ENCODE measurements at regions not wholly inside any gene's neighbourhood (a gene's known extent, or its start where the extent isn't known, plus 50 kb on each side); places are given as distances from the start of the nearest gene placed in this dataset.

DNA sequence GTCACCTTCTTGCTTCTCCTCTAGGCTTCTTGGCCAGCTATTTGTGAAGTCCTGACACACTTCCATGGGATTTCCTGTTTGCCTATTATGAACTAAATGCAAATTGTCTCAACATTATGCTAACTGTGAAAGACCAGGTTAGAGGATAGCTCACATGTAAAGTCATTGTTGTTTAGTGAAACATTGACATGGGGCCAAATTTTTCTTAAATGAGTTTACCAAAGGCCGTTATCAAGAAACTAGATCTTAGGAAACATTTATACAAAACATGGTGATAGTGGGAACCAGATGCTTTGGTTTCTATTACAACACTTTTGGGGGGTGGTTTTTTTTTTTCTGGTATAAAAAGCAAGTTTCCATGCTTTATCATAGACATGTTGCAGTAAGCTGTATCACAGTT is 466.8 kb upstream of the FAM241A start:
- H3K9me3 ChIP-seq (replicated peaks) = no peaks in the 10 kb centered on the region
- H3K27me3 ChIP-seq = no peaks in the 10 kb centered on the region
- no peak overlapping the region for H3K4me3 ChIP-seq
- H3K36me3 ChIP-seq = no peaks in the 10 kb centered on the region
- no peak overlapping the region for H3K27ac ChIP-seq
- DNase-seq = no peak
- H3K4me1 ChIP-seq = no peaks in the 10 kb centered on the region

DNA sequence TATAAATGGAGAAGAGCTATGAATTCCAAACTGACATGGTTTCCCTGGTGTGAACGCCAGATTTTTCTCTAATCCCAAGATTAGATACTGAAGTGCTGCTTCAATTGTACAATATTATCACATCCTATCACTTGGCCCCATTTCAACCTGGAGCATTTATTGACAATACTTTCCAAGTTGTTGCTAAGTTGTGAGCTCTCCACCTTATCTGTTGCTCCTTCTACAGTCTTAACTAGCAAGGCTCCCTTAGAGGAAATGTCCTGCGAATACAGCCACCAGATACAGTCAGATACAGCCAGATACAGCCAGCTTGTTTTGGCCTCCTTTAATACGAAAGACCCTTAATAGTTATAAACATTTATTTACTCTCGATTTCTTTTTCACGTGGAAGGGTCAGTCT is 466.3 kb upstream of the FAM241A start:
- H3K4me3 ChIP-seq = no peak overlapping the region
- no peaks in the 10 kb centered on the region for H3K36me3 ChIP-seq
- no peaks in the 10 kb centered on the region for H3K9me3 ChIP-seq (replicated peaks)
- no peaks in the 10 kb centered on the region for H3K27me3 ChIP-seq
- no peak for DNase-seq
- no peak overlapping the region for H3K27ac ChIP-seq
- H3K4me1 ChIP-seq = no peaks in the 10 kb centered on the region

DNA sequence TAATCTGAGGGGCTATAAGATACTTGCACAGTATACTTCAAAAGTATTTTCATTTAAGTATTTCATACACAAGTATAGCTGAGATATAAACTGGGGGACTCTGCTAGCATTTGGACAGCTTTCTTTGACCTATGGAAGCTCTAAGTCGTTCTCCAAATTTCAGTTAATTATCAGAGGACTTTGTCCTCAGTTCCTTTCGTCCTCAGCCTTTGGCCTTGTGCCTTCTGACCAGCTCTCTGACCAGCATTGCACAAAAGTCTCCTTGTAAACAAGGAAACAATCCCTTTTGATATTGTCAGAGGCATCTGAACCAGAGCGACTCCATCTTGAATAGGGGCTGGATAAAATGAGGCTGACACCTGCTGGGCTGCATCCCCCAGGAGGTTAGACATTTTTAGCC is 464.0 kb upstream of the FAM241A start:
- Histone ChIP-seq H3K9me3 (replicated peaks) (no peaks in the 10 kb centered on the region), H3K27ac (no peak overlapping the region), H3K36me3 (no peaks in the 10 kb centered on the region), H3K4me1 (no peaks in the 10 kb centered on the region), H3K27me3 (no peaks in the 10 kb centered on the region), H3K4me3 (no peak overlapping the region)
- no peak for DNase-seq

DNA sequence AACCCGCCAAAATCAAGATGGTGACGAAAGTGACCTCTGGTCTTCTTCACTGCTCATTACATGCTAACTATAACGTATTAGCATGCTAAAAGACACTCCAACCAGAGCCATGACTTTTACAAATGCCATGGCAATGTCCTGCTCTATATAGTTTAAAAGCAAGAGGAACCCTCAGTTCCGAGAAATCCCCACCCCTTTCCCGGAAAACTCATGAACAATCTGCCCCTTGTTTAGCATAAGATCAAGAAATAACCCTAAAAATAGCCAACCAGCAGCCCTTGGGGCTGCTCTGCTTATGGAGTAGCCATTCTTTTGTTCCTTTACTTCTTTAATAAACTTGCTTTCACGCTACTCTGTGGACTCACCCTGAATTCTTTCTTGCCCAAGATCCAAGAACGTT is 463.5 kb upstream of the FAM241A start:
- H3K9me3 ChIP-seq (replicated peaks) = no peaks in the 10 kb centered on the region
- H3K27ac ChIP-seq = no peak overlapping the region
- no peaks in the 10 kb centered on the region for H3K4me1 ChIP-seq
- H3K27me3 ChIP-seq = no peaks in the 10 kb centered on the region
- no peaks in the 10 kb centered on the region for H3K36me3 ChIP-seq
- no peak for DNase-seq
- no peak overlapping the region for H3K4me3 ChIP-seq

DNA sequence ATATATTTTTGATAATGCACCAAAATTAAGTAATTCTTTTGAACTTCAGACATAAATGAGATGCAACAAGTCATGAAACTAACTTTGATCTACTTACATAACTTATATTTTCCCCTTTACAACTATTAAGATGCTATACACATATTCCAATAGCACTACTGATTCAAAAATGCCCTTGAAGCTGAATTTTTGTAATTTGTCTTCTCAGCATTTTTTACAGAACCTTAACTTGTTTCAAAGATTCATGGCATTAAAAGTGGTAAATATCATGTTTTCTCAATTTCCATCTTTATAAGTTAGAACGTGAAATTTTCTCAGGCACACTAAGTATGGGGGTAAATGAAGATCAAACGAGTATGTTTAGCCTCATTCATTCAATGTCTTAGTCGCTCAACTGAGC is 460.0 kb upstream of the FAM241A start:
- Histone ChIP-seq H3K27ac (no peak overlapping the region), H3K4me3 (no peak overlapping the region), H3K36me3 (no peaks in the 10 kb centered on the region), H3K9me3 (replicated peaks) (no peaks in the 10 kb centered on the region), H3K27me3 (no peaks in the 10 kb centered on the region), H3K4me1 (no peaks in the 10 kb centered on the region)
- no peak for DNase-seq

DNA sequence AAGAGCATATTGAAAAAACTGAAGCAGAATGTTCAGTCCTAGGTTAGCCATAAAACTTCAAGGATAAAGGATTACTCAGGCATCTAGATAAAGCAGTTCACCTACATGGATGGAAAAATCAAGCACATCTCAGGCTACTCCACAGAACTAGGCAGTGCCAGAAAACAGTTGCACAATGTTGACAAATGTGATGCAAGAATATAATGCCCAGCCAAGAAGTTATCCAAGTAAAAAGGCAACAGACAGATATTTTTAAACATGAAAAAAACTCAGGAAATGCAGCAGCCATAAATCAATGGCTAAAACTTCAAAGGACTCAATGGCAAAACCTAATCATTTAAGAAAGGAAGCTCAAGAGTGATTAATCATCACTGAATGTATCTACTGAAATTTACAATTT is 456.0 kb upstream of the FAM241A start:
- no peaks in the 10 kb centered on the region for H3K36me3 ChIP-seq
- no peaks in the 10 kb centered on the region for H3K4me1 ChIP-seq
- no peaks in the 10 kb centered on the region for H3K27me3 ChIP-seq
- H3K9me3 ChIP-seq (replicated peaks) = no peaks in the 10 kb centered on the region
- H3K4me3 ChIP-seq = no peak overlapping the region
- no peak overlapping the region for H3K27ac ChIP-seq
- no peak for DNase-seq

DNA sequence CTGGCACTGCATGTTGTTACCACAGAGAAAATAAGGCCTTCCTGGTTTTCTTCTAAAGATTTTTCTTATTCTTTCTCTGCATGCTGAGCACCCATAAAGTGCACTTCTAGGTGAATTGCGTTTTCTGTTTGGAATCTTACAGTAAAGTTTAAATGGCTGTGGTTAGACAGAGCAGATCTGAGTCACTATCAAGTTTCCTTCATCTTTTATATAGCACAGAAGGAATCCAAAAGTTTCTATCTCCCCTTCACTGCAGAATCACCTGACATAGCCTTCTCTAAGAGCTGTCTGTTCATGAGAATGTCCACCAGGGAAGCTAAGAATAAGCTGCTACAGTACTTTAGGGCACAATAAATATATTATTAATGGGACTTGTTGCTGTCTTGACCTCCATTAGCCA is 455.5 kb upstream of the FAM241A start:
- Histone ChIP-seq H3K4me3 (no peak overlapping the region), H3K27me3 (no peaks in the 10 kb centered on the region), H3K9me3 (replicated peaks) (no peaks in the 10 kb centered on the region), H3K4me1 (no peaks in the 10 kb centered on the region), H3K36me3 (no peaks in the 10 kb centered on the region), H3K27ac (no peak overlapping the region)
- no peak for DNase-seq

DNA sequence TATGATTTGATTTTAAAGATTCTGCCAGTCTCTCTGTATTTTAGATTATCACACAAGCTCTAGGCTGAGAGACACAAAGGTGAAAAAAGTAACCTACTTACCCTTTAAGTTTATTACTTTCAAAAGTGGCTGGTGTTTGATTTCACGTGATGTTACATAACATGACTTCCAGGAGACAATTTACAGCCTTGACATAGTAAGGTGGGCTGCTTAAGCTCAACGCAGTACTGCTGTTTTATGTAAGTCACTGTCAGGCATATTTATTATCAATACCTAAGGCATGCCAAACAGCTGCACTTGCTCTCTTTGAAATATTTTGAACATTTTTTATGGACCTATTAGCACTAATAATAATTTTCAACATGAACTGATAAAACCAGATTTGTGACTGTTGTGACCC is 451.5 kb upstream of the FAM241A start:
- no peaks in the 10 kb centered on the region for H3K9me3 ChIP-seq (replicated peaks)
- no peaks in the 10 kb centered on the region for H3K27me3 ChIP-seq
- no peak overlapping the region for H3K4me3 ChIP-seq
- no peaks in the 10 kb centered on the region for H3K36me3 ChIP-seq
- no peak overlapping the region for H3K27ac ChIP-seq
- H3K4me1 ChIP-seq = no peaks in the 10 kb centered on the region
- no peak for DNase-seq

DNA sequence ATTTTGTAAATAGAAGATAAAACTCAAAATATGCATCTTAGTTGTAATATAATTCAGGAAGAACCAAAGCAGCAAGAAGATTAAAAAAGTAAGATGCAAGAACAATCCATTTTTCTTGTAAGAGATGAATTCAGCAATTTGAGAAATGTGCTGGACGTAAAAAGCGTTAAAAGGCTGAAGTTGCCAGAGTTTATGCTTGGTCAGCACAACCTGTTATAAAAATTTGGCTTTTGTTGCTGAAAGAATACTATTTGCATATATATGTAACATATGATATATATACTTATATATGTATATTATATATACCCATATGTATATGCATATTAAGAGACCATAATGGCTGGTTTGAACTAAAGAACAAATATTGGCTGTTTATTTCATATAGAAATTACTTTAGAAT is 449.6 kb upstream of the FAM241A start:
- H3K27me3 ChIP-seq = no peaks in the 10 kb centered on the region

DNA sequence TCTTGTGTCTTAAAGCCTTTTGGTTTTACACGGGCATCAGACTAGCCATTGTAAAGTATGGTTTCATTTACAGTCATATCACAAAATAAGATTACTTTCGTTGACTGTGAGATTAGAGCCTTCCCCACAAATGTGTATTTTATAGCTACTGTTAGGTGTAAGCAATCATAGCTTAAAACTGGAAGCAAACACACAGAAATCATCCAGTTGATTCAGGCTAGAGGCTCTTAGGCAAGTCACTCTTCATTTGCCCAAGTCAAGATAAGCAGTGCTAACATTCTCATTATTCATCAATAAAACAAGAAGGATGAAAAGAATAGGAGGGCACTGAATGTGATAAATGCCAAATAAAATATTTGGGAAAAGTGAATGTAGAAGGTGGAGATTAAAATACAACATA is 448.7 kb upstream of the FAM241A start:
- no peak for DNase-seq

More for the DNA sequence above, 449.6 kb upstream of the FAM241A start:
- Histone ChIP-seq H3K4me3 (no peak overlapping the region), H3K9me3 (replicated peaks) (no peaks in the 10 kb centered on the region), H3K36me3 (no peaks in the 10 kb centered on the region), H3K4me1 (no peaks in the 10 kb centered on the region), H3K27ac (no peak overlapping the region)
- DNase-seq = no peak

DNA sequence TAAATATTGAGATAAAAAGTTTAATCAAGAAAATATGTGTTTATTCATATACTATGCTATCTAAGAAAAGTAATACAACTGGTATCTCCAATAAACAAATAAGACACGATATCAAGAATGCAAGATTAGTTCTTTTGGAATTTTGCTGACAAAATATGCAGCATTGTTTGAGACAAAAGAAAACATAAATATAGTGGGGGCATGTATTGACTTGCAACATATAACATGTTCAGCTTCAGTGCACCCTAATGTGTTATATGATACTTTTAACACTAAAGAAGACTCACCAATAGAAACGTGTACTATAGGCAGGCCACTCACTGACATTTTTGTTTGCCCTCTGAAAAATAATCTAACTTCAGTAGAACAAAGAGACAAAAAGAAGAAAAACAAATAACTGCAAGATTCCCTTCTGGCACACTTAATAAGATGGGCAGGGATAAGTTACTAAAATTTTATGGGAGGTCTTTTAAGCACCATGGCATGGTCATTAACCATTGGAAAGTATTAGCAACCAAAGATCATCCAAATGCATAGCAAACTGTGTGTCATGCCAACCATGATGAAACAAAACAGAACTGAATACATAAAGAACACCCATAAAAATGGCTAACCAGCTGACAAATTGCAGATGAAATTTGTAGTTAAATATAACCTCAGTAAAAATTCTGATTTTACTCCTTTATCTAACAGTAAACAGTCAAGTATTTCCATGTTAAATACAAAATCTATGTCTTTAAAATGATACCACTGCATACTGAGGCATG is 447.9 kb upstream of the FAM241A start:
- no peak overlapping the region for H3K4me3 ChIP-seq

More for the DNA sequence above, 448.7 kb upstream of the FAM241A start:
- Histone ChIP-seq H3K27me3 (no peaks in the 10 kb centered on the region), H3K36me3 (no peaks in the 10 kb centered on the region), H3K9me3 (replicated peaks) (no peaks in the 10 kb centered on the region), H3K27ac (no peak overlapping the region), H3K4me1 (no peaks in the 10 kb centered on the region), H3K4me3 (no peak overlapping the region)

DNA sequence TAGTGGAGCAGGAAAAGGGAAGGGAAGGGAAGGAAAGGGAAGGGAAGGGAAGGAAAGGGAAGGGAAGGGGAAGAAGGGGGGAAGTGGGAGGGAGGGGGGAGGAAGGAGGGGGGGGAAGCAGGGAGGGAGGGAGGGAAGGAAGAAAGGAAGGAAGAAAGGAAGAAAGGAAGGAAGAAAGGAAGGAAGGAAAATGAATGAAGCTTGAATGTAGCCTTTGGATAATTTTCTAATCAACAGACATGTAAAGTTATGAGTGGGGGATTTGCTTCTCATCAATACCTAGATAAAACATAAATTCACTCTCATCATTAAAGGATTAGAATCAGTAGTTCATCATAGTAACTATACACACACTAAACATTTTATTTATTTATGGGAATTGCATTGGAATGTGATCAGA is 446.9 kb upstream of the FAM241A start:
- H3K4me1 ChIP-seq = no peaks in the 10 kb centered on the region
- H3K4me3 ChIP-seq = no peak overlapping the region
- H3K27me3 ChIP-seq = no peaks in the 10 kb centered on the region
- H3K9me3 ChIP-seq (replicated peaks) = no peaks in the 10 kb centered on the region
- H3K36me3 ChIP-seq = no peaks in the 10 kb centered on the region
- DNase-seq = no peak
- no peak overlapping the region for H3K27ac ChIP-seq

More for the DNA sequence above, 447.9 kb upstream of the FAM241A start:
- Histone ChIP-seq H3K4me1 (no peaks in the 10 kb centered on the region), H3K27ac (no peak overlapping the region), H3K36me3 (no peaks in the 10 kb centered on the region), H3K9me3 (replicated peaks) (no peaks in the 10 kb centered on the region), H3K27me3 (no peaks in the 10 kb centered on the region)
- no peak for DNase-seq

DNA sequence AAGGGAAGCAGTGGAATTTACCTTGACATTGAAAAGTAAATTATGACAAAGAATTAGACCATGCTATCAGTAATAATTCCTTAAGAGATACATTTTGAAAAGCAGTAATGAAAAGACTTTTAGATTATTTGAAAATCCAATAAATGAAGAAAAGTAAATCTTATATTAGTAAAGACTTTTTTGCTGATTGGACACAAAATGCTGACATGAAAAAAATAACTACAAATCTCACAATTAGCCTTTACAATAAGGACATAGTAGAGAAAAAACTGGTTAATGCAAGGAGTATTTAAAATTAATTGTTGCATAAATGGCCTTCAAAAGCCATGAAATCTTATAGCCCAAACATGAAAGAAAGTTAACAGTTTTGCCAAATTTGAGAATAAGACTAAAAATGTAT is 446.1 kb upstream of the FAM241A start:
- Histone ChIP-seq H3K27ac (no peak overlapping the region), H3K36me3 (no peaks in the 10 kb centered on the region), H3K9me3 (replicated peaks) (no peaks in the 10 kb centered on the region), H3K4me1 (no peaks in the 10 kb centered on the region), H3K27me3 (no peaks in the 10 kb centered on the region), H3K4me3 (no peak overlapping the region)
- no peak for DNase-seq

DNA sequence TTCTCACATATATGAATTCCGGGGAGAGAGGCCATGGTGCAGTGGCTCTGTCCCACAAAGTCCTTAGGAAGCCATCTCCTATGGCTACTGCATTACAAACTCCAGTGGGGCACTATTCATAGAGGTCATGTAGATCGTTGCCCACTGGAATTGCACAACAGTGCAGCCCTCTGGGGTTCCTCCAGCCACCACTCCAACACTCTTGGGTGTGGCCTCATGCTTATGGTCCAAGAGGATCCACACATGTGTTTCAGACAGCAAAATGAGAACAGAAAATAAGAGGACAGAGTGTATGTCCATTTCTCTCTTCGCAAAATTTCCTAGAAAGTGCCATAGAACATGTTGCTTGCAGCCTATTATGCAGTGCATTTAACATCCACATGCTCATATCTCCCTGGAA is 444.2 kb upstream of the FAM241A start:
- H3K9me3 ChIP-seq (replicated peaks) = no peaks in the 10 kb centered on the region
- no peaks in the 10 kb centered on the region for H3K27me3 ChIP-seq
- no peak overlapping the region for H3K27ac ChIP-seq
- H3K4me3 ChIP-seq = no peak overlapping the region
- DNase-seq = no peak
- no peaks in the 10 kb centered on the region for H3K4me1 ChIP-seq
- no peaks in the 10 kb centered on the region for H3K36me3 ChIP-seq

DNA sequence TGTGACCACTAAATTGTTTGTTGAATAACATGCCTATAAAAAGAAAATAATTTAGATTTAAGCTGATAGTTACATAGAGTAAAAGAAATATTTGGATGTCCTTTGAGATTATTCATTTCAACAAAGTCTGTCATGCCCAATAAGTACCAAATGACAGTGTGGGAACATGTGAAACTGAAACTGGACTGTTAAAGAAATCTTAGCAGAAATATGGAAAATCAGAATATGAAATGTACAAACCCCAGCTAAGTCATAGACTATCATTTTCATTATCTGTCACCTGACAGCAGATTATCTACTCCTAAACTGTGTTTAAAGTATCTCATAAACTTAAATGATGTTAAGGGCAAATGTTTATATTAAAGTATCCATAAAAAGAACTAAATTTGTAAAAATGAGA is 437.8 kb upstream of the FAM241A start:
- Histone ChIP-seq H3K4me1 (no peaks in the 10 kb centered on the region), H3K4me3 (no peak overlapping the region), H3K27ac (no peak overlapping the region), H3K9me3 (replicated peaks) (no peaks in the 10 kb centered on the region), H3K36me3 (no peaks in the 10 kb centered on the region), H3K27me3 (no peaks in the 10 kb centered on the region)
- no peak for DNase-seq

DNA sequence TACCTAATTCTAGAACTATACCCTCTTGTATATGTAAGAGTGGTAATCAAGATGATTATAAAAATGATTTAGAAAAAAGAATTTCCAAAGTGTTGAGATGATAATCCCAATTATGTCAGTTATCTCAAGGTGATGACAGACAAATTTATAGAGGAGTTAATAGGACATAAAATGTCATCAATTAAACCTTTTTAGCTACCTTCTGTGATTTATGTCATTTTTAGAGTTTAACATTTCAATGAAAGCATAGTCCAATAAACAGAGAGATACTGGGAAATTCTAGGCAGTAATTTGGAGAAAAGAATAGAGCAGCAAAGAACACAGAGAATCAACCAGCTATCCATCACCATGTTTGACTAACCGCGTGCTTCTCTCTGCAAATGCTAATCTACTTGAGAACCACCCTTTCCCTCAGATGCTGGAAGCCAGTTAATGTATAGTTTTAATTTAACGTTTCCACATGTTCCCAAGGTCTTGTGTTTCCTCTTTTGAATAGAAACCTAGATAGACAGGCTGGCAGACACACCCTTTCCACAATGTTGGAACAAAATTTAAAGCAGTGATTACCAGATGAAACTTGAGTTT is 433.1 kb upstream of the FAM241A start:
- Histone ChIP-seq H3K36me3 (no peaks in the 10 kb centered on the region), H3K4me1 (no peaks in the 10 kb centered on the region), H3K27ac (no peak overlapping the region), H3K27me3 (no peaks in the 10 kb centered on the region), H3K9me3 (replicated peaks) (no peaks in the 10 kb centered on the region), H3K4me3 (no peak overlapping the region)
- DNase-seq = no peak

Data from SJCRH30 (cell line).